ENCODE measurements at regions not wholly inside any gene's neighbourhood (a gene's known extent, or its start where the extent isn't known, plus 50 kb on each side); places are given as distances from the start of the nearest gene placed in this dataset.

GRCh38 chr20:6887966-6888365, 120.5 kb downstream of the BMP2 start:
- no peaks in the 10 kb centered on the region for H3K27me3 ChIP-seq
- no peaks in the 10 kb centered on the region for H3K36me3 ChIP-seq
- intact Hi-C loops (cut with DNase I) = no loop called here
- no peak overlapping the region for H3K4me3 ChIP-seq (replicated peaks in 1 of 3)
- DNase-seq = no peak
- H3K27ac ChIP-seq = no peak overlapping the region
- TF ChIP-seq POLR2A (IDR thresholded peaks at IDR 0.05) (no peak), CTCF (IDR thresholded peaks at IDR 0.05) (no peak)
- no peaks in the 10 kb centered on the region for H3K9me3 ChIP-seq
- no peaks in the 10 kb centered on the region for H3K4me1 ChIP-seq
- WGBS, 2 donors = 55 to 69% methylated on average over 4 of the region's 4 CpGs

GRCh38 chr20:6888736-6889395, 121.4 kb downstream of the BMP2 start:
- intact Hi-C loops (cut with DNase I) = no loop called here
- Histone ChIP-seq H3K4me1 (no peaks in the 10 kb centered on the region), H3K9me3 (no peaks in the 10 kb centered on the region), H3K27me3 (no peaks in the 10 kb centered on the region), H3K36me3 (no peaks in the 10 kb centered on the region), H3K4me3 (replicated peaks in 1 of 3) (no peak overlapping the region), H3K27ac (no peak overlapping the region)
- no peak for DNase-seq
- 90% methylated on average over 4 of the region's 4 CpGs for WGBS, 2 donors
- TF ChIP-seq POLR2A (IDR thresholded peaks at IDR 0.05) (no peak), CTCF (IDR thresholded peaks at IDR 0.05) (no peak)

GRCh38 chr20:6892724-6893123, 125.2 kb downstream of the BMP2 start:
- no peak for DNase-seq
- no peaks in the 10 kb centered on the region for H3K27me3 ChIP-seq
- no peak overlapping the region for H3K4me3 ChIP-seq (replicated peaks in 1 of 3)
- H3K27ac ChIP-seq = no peak overlapping the region
- no peaks in the 10 kb centered on the region for H3K9me3 ChIP-seq
- intact Hi-C loops (cut with DNase I) = no loop called here
- no peaks in the 10 kb centered on the region for H3K4me1 ChIP-seq
- no peaks in the 10 kb centered on the region for H3K36me3 ChIP-seq
- no peak for TF ChIP-seq CTCF (IDR thresholded peaks at IDR 0.05)
- no peak for TF ChIP-seq POLR2A (IDR thresholded peaks at IDR 0.05)
- WGBS, 2 donors = 67 to 75% methylated on average over 1 of the region's 1 CpG

- H3K27ac ChIP-seq = no peak overlapping the region
- no peaks in the 10 kb centered on the region for H3K9me3 ChIP-seq
- 81 to 90% methylated on average over 3 of the region's 3 CpGs for WGBS, 2 donors
- no peaks in the 10 kb centered on the region for H3K4me1 ChIP-seq
- H3K4me3 ChIP-seq (replicated peaks in 1 of 3) = no peak overlapping the region
- no peaks in the 10 kb centered on the region for H3K27me3 ChIP-seq
- no peaks in the 10 kb centered on the region for H3K36me3 ChIP-seq
- TF ChIP-seq POLR2A (IDR thresholded peaks at IDR 0.05) = no peak
- TF ChIP-seq CTCF (IDR thresholded peaks at IDR 0.05) = no peak
- no peak for DNase-seq
- intact Hi-C loops (cut with DNase I) = no loop called here
These were observed 131.4 kb downstream of the BMP2 start for GRCh38 chr20:6898928-6899327.

- Histone ChIP-seq H3K27me3 (no peaks in the 10 kb centered on the region), H3K4me1 (no peaks in the 10 kb centered on the region), H3K9me3 (no peaks in the 10 kb centered on the region), H3K36me3 (no peaks in the 10 kb centered on the region), H3K27ac (no peak overlapping the region), H3K4me3 (replicated peaks in 1 of 3) (no peak overlapping the region)
- no peak for DNase-seq
- WGBS, 2 donors = 70% methylated on average over 2 of the region's 2 CpGs
- no peak for TF ChIP-seq POLR2A (IDR thresholded peaks at IDR 0.05)
- TF ChIP-seq CTCF (IDR thresholded peaks at IDR 0.05) = no peak
- intact Hi-C loops (cut with DNase I) = no loop called here
These were observed 139.4 kb downstream of the BMP2 start for GRCh38 chr20:6906871-6907270.
